Uterus (tissue), 3 donors: ENCODE measurements at regions not wholly inside any gene's neighbourhood (a gene's known extent, or its start where the extent isn't known, plus 50 kb on each side); places are given as distances from the start of the nearest gene placed in this dataset.
"Not testable (repeated sequence)": the region's sequence is repeated elsewhere in the genome, so short reads cannot be mapped to it uniquely, and the experiment has no call there.

Experiments used
- DNase-seq, 2 donors: peaks; one replicate each; pipeline ENCODE4 v3.0.0-alpha.2; 2019 to 2020
- H3K27ac ChIP-seq, 2 donors: fragments of 200-600 bp; sonication (generic); 1 replicate in 1 of 2; 2 replicates in 1 of 2; pipeline ENCODE4 v1.5.1; 2016 to 2018
- H3K27me3 ChIP-seq, 2 donors: fragments of 200-600 bp; sonication (generic); one replicate each; pipeline ENCODE4 v1.5.1; 2018 to 2019; ENCODE audit warnings: control low read depth in 1 of 2
- H3K36me3 ChIP-seq, 2 donors: fragments of 200-600 bp; sonication (generic); one replicate each; pipeline ENCODE4 v1.5.1; 2019; ENCODE audit warnings: control low read depth in 1 of 2
- H3K4me1 ChIP-seq, 2 donors: fragments of 200-600 bp; sonication (generic); one replicate each; pipeline ENCODE4 v1.5.1; 2018 to 2019; ENCODE audit warnings: control low read depth in 1 of 2
- H3K4me3 ChIP-seq, 2 donors: fragments of 200-600 bp; sonication (generic); 1 replicate in 1 of 2; 2 replicates in 1 of 2; pipeline ENCODE4 v1.5.1; 2018 to 2019; ENCODE audit warnings: mild to moderate bottlenecking in 1 of 2
- H3K9me3 ChIP-seq, 2 donors: fragments of 200-600 bp; sonication (generic); one replicate each; pipeline ENCODE4 v1.5.1; 2019; ENCODE audit warnings: control low read depth in 1 of 2
- CTCF ChIP-seq, 4 experiments: fragments of 200-600 bp in 2 of 4; fragments of 450-650 bp in 2 of 4; sonication (generic) in 2 of 4; IDR thresholded peaks; one replicate each; pipeline ENCODE4 v1.5.1; 2016 to 2019; ENCODE audit warnings: antibody characterized with exemption in 4 of 4, mild to moderate bottlenecking in 2 of 4, moderate library complexity in 1 of 4
- POLR2A ChIP-seq, 2 donors: fragments of 450-650 bp; IDR thresholded peaks; one replicate each; pipeline ENCODE4 v1.6.1; 2016; ENCODE audit warnings: antibody characterized with exemption in 2 of 2, mild to moderate bottlenecking in 1 of 2, moderate library complexity in 1 of 2
- intact Hi-C: fragments of 100-400 bp; cut with DNase I; formaldehyde crosslinking; loops from one replicate; pipeline ENCODE4 v1.15.1; 2023; ENCODE audit warnings: low total_unique reads
- donor health status: DM: yes; HTN: yes; CAD: no.

- DNase-seq, result no peak
- TF ChIP-seq POLR2A (IDR thresholded peaks at IDR 0.05), result no peak
- intact Hi-C loops, result no loop called here
- Histone ChIP-seq H3K4me3 (no peak overlapping the region), H3K27me3 (no peaks in the 10 kb centered on the region), H3K4me1 (no peaks in the 10 kb centered on the region), H3K27ac (peak overlapping the region in 1 of 2 donors; percentile 45), H3K9me3 (no peaks in the 10 kb centered on the region), H3K36me3 (no peaks in the 10 kb centered on the region)
Observed at GRCh38 chr19:37313335-37313627, 57.6 kb upstream of the ZNF527 start.

- Histone ChIP-seq H3K4me1 (peaks cover 6 to 10% of the 10 kb centered on the region in 2 donors), H3K27ac (peak overlapping the region; percentile 86 to 88), H3K27me3 (no peaks in the 10 kb centered on the region), H3K4me3 (peak overlapping the region; percentile 85 to 98), H3K36me3 (no peaks in the 10 kb centered on the region), H3K9me3 (no peaks in the 10 kb centered on the region)
- peak; percentile 60 to 74 for TF ChIP-seq POLR2A (IDR thresholded peaks at IDR 0.05)
- TF ChIP-seq CTCF (IDR thresholded peaks at IDR 0.05), result peak; percentile 14 to 51 (median 40)
- intact Hi-C loops, result no loop called here
- peak; percentile 96 to 97 for DNase-seq
Observed at GRCh38 chr19:37317403-37318209, 53.3 kb upstream of the ZNF527 start.

- H3K4me1 ChIP-seq, H3K27ac ChIP-seq, H3K4me3 ChIP-seq, H3K27me3 ChIP-seq, intact Hi-C loops, H3K36me3 ChIP-seq, H3K9me3 ChIP-seq, DNase-seq: not testable (repeated sequence)
Observed at GRCh38 chr19:37320988-37321387, 49.9 kb upstream of the ZNF527 start.
